ENCODE measurements at regions not wholly inside any gene's neighbourhood (a gene's known extent, or its start where the extent isn't known, plus 50 kb on each side); places are given as distances from the start of the nearest gene placed in this dataset.
A peak's percentile ranks its signal among the peaks of the same experiment; 100 is the strongest.

DNA sequence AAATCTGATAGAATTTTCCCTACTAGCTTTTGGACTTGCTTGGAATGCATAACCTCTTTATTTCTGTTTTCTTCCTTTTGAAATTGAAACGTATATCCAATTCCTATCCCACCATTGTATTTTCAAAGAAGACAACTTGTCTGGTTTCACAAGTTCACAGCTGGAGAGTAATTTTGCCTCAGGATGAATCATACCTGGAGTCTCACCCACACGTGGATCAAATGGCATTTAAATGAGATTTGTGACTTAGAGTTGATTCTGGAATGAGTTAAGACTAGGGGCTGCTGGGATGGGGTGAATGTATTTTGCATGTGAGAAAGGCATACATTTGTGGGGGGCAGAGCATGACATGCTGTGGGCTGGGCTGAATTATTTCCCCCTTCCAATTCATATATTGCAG, 516.5 kb upstream of the MGAT4C start:
- DNase-seq (ENCODE audit: low read depth), result peak; percentile 79

DNA sequence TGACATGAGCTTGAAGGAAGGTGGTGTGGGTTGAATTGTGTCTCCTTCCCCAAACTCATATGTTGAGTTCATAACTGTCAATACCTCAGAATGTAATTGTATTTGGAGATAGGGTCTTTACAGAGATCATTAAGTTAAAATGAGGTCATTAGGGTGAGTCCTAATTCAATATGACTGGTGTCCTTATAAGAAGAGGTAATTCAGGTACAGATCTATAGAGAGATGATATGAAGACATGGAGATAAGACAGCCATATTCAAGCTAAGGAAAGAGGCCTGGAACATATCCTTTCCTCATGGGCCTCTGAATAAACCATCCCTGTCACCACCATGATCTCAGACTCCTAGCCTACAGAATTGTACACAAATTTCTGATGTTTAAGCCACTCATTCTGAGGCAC, 514.7 kb upstream of the MGAT4C start:
- H3K4me3 ChIP-seq (ENCODE audit: low read length), result no peak overlapping the region
- TF ChIP-seq CTCF (IDR thresholded peaks at IDR 0.05; ENCODE audit: insufficient read depth, low read depth, low read length, missing control alignments), result no peak
- no peak for DNase-seq (ENCODE audit: low read depth)

More for the DNA sequence above, 516.5 kb upstream of the MGAT4C start:
- no peak overlapping the region for H3K4me3 ChIP-seq (ENCODE audit: low read length)
- TF ChIP-seq CTCF (IDR thresholded peaks at IDR 0.05; ENCODE audit: insufficient read depth, low read depth, low read length, missing control alignments), result no peak

DNA sequence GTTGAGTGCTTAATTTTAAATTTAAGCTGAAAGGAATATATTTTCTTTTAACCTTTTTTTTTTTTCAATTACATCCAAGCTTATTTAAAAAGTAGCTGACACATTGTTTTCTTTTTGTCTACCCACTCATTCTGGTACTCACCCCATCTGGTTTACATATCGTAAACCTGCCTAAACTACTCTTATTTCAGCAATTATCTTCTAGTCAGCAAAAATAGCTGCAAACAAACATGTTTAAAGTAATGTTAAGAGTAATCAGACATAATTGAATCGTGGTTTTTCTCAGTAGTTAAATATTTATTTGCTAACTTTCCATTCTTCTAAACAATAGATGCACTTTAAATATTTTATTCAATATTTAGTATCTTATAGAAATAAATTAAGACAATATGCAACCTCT, 492.7 kb upstream of the MGAT4C start:
- TF ChIP-seq CTCF (IDR thresholded peaks at IDR 0.05; ENCODE audit: insufficient read depth, low read depth, low read length, missing control alignments), result no peak
- no peak overlapping the region for H3K4me3 ChIP-seq (ENCODE audit: low read length)
- no peak for DNase-seq (ENCODE audit: low read depth)

- DNase-seq (ENCODE audit: low read depth), result peak; percentile 49
- no peak for TF ChIP-seq CTCF (IDR thresholded peaks at IDR 0.05; ENCODE audit: insufficient read depth, low read depth, low read length, missing control alignments)
- no peak overlapping the region for H3K4me3 ChIP-seq (ENCODE audit: low read length)
Measured at GRCh38 chr12:86744547-86745212, 488.5 kb upstream of the MGAT4C start.

DNA sequence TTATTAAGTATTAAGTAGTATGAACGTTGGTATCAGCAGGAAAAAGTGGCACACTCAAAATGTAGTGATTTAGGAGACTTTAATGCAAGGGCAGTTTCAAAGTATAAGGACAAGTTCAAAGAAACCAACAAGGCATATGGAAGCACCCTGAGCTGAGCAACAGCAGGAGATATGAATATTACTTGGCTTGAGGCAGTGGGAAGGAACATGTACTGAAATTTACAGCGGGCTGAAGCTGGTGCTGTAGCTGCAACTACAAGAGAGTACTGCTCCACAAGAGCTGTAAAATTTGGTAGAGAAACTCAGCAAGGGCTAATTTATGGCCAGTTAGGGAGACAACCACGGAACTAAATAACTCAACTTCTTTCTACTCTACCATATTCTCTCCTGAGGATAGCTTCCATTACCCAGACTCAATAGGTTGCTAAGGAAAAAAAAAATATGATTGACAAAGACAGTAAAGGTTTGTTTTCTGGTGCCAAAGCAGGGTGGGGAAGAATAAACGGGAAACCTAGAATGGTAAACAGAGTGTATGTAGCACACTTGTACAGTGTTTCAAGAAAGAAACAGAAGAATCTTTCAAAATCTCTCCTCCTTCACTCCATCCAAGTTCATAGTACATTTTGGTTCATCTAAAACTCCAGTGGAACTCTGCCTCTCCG, 487.8 kb upstream of the MGAT4C start:
- H3K4me3 ChIP-seq (ENCODE audit: low read length), result no peak overlapping the region
- no peak for TF ChIP-seq CTCF (IDR thresholded peaks at IDR 0.05; ENCODE audit: insufficient read depth, low read depth, low read length, missing control alignments)
- DNase-seq (ENCODE audit: low read depth), result no peak

- TF ChIP-seq CTCF (IDR thresholded peaks at IDR 0.05; ENCODE audit: insufficient read depth, low read depth, low read length, missing control alignments), result no peak
- H3K4me3 ChIP-seq (ENCODE audit: low read length), result no peak overlapping the region
- DNase-seq (ENCODE audit: low read depth), result no peak
Measured at GRCh38 chr12:86741531-86741930, 485.3 kb upstream of the MGAT4C start.

DNA sequence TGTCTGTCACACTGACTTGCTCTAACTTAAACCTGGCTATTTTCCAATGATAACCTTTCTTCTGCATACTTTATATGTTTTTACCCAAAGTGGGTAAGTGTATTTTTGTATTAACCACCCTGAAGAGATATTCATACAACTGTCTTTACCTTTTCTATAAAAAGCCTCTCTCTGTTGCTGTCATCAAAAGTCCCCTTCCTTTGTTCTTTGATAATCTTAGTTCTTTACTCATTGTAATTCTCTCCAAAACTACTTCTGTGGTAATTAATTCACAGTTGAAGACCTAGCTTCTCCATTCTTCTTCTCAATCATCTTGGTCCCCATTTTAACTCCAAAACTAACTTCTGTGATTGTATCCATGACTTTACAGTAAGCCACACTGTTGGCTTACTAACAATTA, 479.7 kb upstream of the MGAT4C start:
- DNase-seq (ENCODE audit: low read depth), result no peak
- no peak for TF ChIP-seq CTCF (IDR thresholded peaks at IDR 0.05; ENCODE audit: insufficient read depth, low read depth, low read length, missing control alignments)
- H3K4me3 ChIP-seq (ENCODE audit: low read length), result no peak overlapping the region
